Endothelial cell of umbilical vein (primary cell): ENCODE measurements at regions not wholly inside any gene's neighbourhood (a gene's known extent, or its start where the extent isn't known, plus 50 kb on each side); places are given as distances from the start of the nearest gene placed in this dataset.
"Not testable (repeated sequence)": the region's sequence is repeated elsewhere in the genome, so short reads cannot be mapped to it uniquely, and the experiment has no call there.

Experiments used
- BruUV-seq: library from RNA; stranded (reverse); fragments of 400-500 nt; replicated peaks from 2 replicates; lab custom pipeline; 2021; lab: Mats Ljungman, UMichigan
- CTCF ChIA-PET: fragments of 300-600, 350-600 bp; sonication (Branson Sonifier 250); formaldehyde crosslinking; loops from one replicate; lab custom pipeline; 2021; ENCODE audit warnings: antibody characterized with exemption, inconsistent platforms; lab: Charles Lee
- POLR2A ChIA-PET: fragments of 300-600, 350-600 bp; sonication (Branson Sonifier 250); formaldehyde crosslinking; loops from one replicate; lab custom pipeline; 2021; ENCODE audit warnings: antibody characterized with exemption, inconsistent platforms; lab: Charles Lee
- DNase-seq: peaks from one replicate; pipeline ENCODE4 v3.0.0-alpha.2; 2011; ENCODE audit warnings: low read depth, low spot score
- FAIRE-seq: peaks from 2 replicates; lab custom pipeline; 2011; peaks lifted over from hg19 to GRCh38; lab: Jason Lieb, UNC
- H2AFZ ChIP-seq: 2 replicates; pipeline ENCODE4 v1.6.0; 2012; ENCODE audit warnings: low read depth, low read length, control low read depth, inconsistent platforms
- H3K27ac ChIP-seq: 2 replicates; pipeline ENCODE4 v1.5.1; 2011; ENCODE audit warnings: low read depth, mild to moderate bottlenecking, control low read depth, low read length, moderate library complexity; ENCODE audit not compliant: insufficient read depth
- H3K27me3 ChIP-seq, 2 experiments: 2 replicates each; pipeline versions ENCODE4 v1.6.0 to v1.6.1; 2011; ENCODE audit warnings: low read length in 2 of 2, mixed read lengths in 1 of 2; ENCODE audit not compliant: control insufficient read depth in 2 of 2, insufficient read depth in 2 of 2
- H3K36me3 ChIP-seq, 2 experiments: 2 replicates in 1 of 2; 3 replicates in 1 of 2; pipeline ENCODE4 v1.5.1; 2011; ENCODE audit warnings: low read length in 2 of 2, mild to moderate bottlenecking in 1 of 2, moderate library complexity in 1 of 2; ENCODE audit not compliant: control insufficient read depth in 2 of 2, insufficient read depth in 2 of 2; ENCODE audit errors: extremely low read depth in 1 of 2
- H3K4me1 ChIP-seq: 3 replicates; pipeline ENCODE4 v1.5.1; 2011; ENCODE audit warnings: mild to moderate bottlenecking, low read length; ENCODE audit not compliant: control insufficient read depth, insufficient read depth; ENCODE audit errors: extremely low read depth
- H3K4me2 ChIP-seq: 2 replicates; pipeline ENCODE4 v1.6.1; 2011; ENCODE audit warnings: low read length, control low read depth, mixed read lengths; ENCODE audit not compliant: insufficient read depth
- H3K4me3 ChIP-seq, 3 experiments: fragments of 200-600 bp in 1 of 3; sonication (generic), shearing (Covaris generic) in 1 of 3; replicated peaks in 1 of 3; 2 replicates each; pipeline ENCODE4 v1.5.1; 2011 to 2016; ENCODE audit warnings: control low read depth in 3 of 3, low read length in 3 of 3, mild to moderate bottlenecking in 2 of 3, inconsistent platforms in 1 of 3, low read depth in 1 of 3, moderate library complexity in 1 of 3; ENCODE audit not compliant: insufficient read depth in 1 of 3
- H3K79me2 ChIP-seq: 2 replicates; pipeline ENCODE4 v1.6.0; 2012; ENCODE audit warnings: low read length, inconsistent platforms; ENCODE audit not compliant: control insufficient read depth, insufficient read depth
- H3K9ac ChIP-seq: replicated peaks from 2 replicates; pipeline ENCODE3; 2011; ENCODE audit warnings: low read length, control low read depth; ENCODE audit not compliant: insufficient read depth; ENCODE audit errors: extremely low read depth
- H3K9me1 ChIP-seq: replicated peaks from 3 replicates; pipeline ENCODE4 v1.6.0; 2011; ENCODE audit warnings: mild to moderate bottlenecking, low read length; ENCODE audit not compliant: control insufficient read depth, insufficient read depth; ENCODE audit errors: extremely low read depth
- H3K9me3 ChIP-seq: replicated peaks from 2 replicates; pipeline ENCODE4 v1.5.1; 2012; ENCODE audit warnings: low read length, inconsistent platforms; ENCODE audit not compliant: control insufficient read depth, insufficient read depth
- H4K20me1 ChIP-seq: replicated peaks from 2 replicates; pipeline ENCODE3; 2011; ENCODE audit warnings: mild to moderate bottlenecking, low read length; ENCODE audit not compliant: control insufficient read depth, insufficient read depth; ENCODE audit errors: extremely low read depth
- MAX ChIP-seq: IDR thresholded peaks from 2 replicates; pipeline ENCODE4 v1.6.1; 2011; ENCODE audit not compliant: insufficient read depth, insufficient read length
- POLR2AphosphoS5 ChIP-seq: IDR thresholded peaks from 2 replicates; pipeline ENCODE4 v1.6.1; 2012; ENCODE audit warnings: low read depth, mild to moderate bottlenecking, control low read depth, low read length, moderate library complexity; ENCODE audit not compliant: insufficient read depth
- dilution Hi-C: fragments of 300-500 bp; cut with MboI; formaldehyde crosslinking; loops from one replicate; pipeline ENCODE4 v1.15.0; 2019; ENCODE audit warnings: low sequenced_read_pairs; ENCODE audit not compliant: extremely low pct_ligation_motif_present
- intact Hi-C: fragments of 100-400 bp; cut with micrococcal nuclease; formaldehyde crosslinking; loops from one replicate; pipeline ENCODE4 v1.10.0; 2022

GRCh38 chr21:15298306-15298705, 233.5 kb upstream of the NRIP1 start:
- ChIA-PET CTCF (no interaction called here), POLR2A (no interaction called here)
- BruUV-seq = no TSS peak
- Histone ChIP-seq H3K36me3 (no peaks in the 10 kb centered on the region), H3K27ac (no peak overlapping the region), H3K79me2 (no peaks in the 10 kb centered on the region), H3K9me3 (no peaks in the 10 kb centered on the region), H3K9ac (no peak overlapping the region), H4K20me1 (no peaks in the 10 kb centered on the region), H3K4me2 (no peak overlapping the region), H3K4me1 (peaks cover 7% of the 10 kb centered on the region), H3K27me3 (no peaks in the 10 kb centered on the region), H3K9me1 (no peaks in the 10 kb centered on the region), H3K4me3 (no peak overlapping the region), H2AFZ (no peak overlapping the region)
- peak; percentile 70 for FAIRE-seq
- intact Hi-C loops = loop anchor here (5.0 kb wide), 1 partner anchor 59 kb away; no protein-coding TSS in a partner anchor
- peak; percentile 80 for DNase-seq
- dilution Hi-C loops = no loop called here
- no peak for TF ChIP-seq MAX
- peak; percentile 40 for TF ChIP-seq POLR2AphosphoS5

DNA sequence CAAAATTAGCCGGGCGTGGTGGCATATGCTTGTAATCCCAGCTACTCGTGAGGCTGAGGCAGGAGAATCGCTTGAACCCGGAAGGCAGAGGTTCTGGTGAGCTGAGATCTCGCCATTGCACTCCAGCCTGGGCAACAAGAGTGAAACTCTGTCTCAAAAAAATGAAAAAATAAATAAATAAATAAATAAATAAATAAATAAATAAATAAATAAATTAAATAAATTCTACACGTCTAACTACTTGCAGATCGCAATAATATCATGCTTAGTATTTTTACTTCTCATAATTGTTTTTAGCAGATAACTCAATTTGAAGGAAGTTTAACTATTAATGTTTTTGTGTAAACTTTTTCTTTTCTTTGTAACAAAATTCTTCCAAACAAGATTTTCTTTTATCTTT, 234.0 kb upstream of the NRIP1 start:
- H3K4me1 ChIP-seq, H2AFZ ChIP-seq, DNase-seq, H3K9me3 ChIP-seq, H3K9ac ChIP-seq, H3K4me2 ChIP-seq, H3K9me1 ChIP-seq, H3K4me3 ChIP-seq, CTCF ChIA-PET, BruUV-seq, H3K27me3 ChIP-seq, FAIRE-seq, H4K20me1 ChIP-seq, dilution Hi-C loops, H3K79me2 ChIP-seq, POLR2A ChIA-PET, H3K27ac ChIP-seq, H3K36me3 ChIP-seq: not testable (repeated sequence)
- intact Hi-C loops = loop anchor here (5.0 kb wide), 1 partner anchor 59 kb away; no protein-coding TSS in a partner anchor
